Amniotic stem cell (primary cell): ENCODE measurements at regions not wholly inside any gene's neighbourhood (a gene's known extent, or its start where the extent isn't known, plus 50 kb on each side); places are given as distances from the start of the nearest gene placed in this dataset.
"Not testable (repeated sequence)": the region's sequence is repeated elsewhere in the genome, so short reads cannot be mapped to it uniquely, and the experiment has no call there.

Experiments used
- DNase-seq: peaks from one replicate; lab custom pipeline; 2025; lab: John Stamatoyannopoulos, UW

DNA sequence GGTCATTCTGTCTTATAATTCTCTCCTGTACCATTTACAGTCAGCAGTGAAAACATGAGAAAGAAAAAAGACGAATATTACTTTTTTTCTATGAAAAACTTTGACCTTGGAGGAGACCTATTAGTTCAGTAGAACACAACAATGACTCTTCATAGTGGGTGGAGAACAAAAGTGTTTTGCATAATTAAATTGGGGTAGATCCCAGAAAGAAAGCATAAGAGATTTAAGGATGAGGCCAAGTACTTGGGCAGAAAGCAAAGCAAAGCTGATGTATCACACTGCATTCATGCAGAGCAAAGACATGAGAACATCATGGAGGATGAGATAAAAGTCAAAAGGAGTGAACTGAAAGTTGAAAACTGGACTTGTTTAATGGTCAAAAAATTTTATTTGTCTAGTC lies 1273.4 kb downstream of the ROBO2 start:
- no peak for DNase-seq

DNA sequence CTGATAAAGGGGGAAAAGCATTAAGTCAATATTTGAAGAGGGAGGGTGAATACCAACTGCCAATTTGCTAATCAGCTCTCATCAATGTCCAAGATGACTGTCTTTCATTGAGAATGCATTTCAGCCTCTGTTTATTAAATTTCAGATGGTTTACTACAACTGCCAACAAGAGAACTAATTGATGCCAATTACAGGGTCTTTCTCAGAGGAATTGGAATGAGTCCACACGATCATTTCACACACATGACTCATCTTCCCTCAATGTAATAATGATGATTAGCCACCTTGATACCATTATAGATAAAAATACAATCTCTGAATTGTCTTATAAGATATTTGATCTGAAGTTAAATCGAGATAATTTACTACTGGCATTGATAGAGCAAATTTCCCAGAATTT lies 1274.4 kb downstream of the ROBO2 start:
- DNase-seq, result no peak

DNA sequence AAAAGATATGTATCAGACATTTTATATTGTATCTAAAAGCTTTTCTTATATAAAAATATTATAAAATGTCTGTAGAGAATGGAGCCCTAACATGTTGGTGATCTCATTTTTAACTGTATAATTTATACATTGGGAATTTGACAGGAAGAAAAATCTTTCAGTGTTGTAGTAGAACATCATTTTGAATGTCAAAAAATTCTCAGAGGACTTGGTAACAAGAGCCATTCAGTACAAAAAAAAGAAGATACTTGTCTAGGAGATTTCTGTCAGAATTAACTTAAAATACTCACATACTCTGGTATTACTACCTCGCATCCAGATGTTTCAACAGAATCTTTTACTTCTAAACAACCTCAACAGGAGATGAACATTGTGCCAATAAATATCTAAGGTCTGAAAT lies 1277.9 kb downstream of the ROBO2 start:
- no peak for DNase-seq

DNA sequence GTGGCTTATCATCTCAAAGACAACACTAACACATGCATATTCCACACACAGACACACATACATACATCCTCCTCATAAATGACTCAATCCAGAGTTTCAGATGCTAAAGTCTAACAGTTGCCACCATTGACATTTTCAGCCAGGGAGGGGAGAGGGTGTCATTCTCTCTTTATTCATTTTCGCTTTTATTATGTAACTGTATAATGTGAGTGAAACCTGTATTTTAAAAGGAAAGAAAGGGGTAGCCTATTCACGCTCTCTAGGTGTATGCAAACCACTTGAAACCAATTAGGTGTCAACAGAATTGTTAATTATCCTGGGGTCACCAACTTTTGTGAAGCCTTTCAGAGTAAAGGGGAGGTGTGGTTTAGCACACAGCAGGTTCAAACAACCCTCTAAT lies 1282.9 kb downstream of the ROBO2 start:
- DNase-seq, result no peak

DNA sequence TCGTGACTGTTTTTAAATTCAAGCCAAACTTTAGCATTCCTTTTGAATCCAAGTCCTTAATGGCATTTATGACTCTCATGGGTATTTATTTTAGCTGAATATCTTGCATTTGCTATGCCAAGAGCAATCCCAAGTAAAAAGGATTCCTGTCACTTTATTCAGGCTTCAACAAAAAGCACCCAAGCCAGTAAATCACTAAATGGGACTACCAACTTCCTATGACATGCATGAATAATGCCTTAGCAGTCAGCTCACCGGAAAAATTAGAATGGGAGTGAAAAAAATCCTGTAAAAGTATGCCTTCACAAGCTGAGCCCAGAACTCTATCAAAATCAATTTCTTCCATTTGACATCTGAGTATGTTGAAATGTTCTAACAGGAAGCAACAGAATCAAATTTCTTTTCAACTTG lies 1297.9 kb downstream of the ROBO2 start:
- peak; percentile 17 for DNase-seq

DNA sequence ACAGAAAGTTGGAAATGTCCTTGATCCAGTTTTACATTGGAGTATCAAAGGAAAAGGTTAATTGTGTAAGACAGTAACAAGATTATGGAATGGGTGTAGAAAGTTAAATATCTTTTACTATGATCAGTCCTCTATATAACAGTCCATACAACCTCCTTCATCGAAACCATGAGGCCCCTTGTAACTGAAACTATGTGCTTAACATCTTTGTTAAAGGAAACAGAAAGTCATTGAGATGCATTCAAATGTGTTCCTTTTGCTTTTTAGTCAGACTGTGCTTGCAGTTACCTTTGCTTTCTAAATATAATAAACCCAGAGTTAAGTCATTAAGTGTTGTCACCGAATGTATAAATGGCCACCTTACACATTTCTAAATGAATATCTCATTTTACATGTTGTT lies 1298.5 kb downstream of the ROBO2 start:
- no peak for DNase-seq

DNA sequence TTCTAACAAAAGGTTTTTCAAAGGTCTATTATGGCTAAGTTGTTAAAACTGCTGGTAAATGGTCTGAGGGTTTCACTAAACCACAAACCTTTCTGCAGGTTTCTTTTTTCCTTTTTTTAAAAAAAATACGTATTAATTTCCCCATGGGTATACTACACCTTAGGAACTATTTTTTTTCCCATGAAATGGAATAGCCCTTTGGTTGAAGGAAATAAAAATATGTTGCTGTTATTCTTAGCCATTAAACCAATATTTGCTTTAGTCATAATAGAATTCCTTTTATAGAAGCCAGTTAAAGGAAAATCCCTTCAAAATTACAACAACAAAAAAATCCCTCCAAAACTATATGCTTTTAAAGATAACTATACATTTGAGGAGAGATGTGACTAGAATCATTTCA lies 1303.3 kb downstream of the ROBO2 start:
- no peak for DNase-seq

DNA sequence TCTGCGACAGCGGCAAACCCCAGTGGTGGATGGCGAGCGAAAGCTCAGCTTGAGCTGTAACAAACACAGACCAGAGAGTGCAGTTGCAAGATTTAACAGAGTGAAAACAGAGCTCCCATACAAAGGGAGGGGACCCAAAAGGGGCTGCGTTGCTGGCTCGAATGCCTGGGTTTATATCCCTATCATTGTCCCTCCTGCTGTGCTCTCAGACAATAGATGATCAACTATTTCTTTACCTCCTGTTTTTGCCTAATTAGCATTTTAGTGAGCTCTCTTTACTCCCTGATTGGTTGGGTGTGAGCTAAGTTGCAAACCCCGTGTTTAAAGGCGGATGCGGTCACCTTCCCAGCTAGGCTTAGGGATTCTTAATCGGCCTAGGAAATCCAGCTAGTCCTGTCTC lies 1304.4 kb downstream of the ROBO2 start:
- DNase-seq, result not testable (repeated sequence)

DNA sequence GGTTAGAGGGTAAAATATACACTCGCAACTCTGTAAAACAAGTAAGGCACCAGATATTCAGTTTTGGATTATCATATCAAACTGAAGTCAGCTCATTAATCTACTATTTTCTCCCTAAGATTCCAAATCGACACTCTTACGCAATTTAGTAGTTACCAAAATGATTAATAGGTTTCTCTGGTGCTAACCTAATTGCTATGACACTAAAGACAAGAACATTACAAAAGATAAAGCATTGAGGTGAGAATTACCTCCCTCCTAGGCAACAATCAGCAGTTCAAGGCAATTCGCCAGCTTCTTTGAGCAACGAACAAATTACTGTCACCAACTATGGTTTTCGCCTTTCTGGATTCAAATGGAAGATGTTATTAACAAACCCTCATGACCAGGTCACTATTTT lies 1305.0 kb downstream of the ROBO2 start:
- DNase-seq, result no peak

DNA sequence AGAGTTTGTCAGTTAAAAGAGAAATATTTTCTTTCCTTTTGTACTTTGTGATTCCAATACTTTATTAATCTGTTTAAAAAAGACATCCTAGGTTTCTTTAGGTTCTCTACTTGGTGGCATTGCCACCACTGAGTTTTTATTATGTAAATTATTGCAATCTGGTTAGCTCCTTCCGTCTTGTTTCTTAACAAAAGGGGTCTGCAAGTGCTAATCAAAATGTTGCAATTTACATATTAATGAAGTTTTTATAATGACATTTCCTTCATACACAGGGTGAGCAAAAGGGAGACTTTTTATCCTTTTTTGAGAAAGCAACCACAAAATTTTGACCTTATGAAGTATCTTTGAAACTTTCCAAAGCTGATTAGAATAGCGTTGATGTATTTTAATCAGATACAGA lies 1307.3 kb downstream of the ROBO2 start:
- no peak for DNase-seq

DNA sequence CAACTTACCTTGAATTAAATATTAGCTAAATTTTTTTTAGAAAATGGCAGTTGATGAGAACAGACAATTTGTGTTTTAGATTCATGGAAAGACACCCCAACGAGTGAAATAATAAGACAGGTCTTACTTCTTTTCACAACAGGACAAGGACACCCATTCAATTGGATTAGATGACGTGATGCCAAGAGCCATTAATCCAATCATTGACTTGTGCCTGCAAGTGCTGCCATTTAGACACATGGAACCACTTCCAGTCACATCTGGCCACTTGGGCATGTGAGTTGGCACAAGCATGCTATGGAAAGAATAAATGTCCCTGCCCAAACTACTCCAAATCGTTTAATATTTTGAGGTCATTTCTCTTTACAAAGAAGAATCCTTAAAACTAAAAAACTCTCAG lies 1308.8 kb downstream of the ROBO2 start:
- DNase-seq, result no peak

DNA sequence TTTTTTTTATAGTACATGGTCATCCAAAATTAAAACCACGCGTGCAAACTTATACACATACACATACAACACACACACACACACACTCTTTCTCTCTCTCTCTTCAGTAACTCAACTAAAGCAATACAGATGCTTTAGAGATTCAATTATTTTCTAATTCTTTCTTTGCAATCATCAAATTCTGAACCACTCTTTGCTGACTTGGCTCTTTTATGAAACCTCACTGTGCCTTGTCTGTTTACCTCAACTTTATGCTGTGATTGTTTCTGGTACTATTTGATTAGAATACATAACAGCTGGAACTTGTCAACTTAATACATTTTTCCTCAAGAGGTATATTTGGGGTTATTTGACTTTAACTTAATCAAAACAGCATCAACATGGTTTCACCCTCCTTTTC lies 1309.7 kb downstream of the ROBO2 start:
- DNase-seq, result no peak

DNA sequence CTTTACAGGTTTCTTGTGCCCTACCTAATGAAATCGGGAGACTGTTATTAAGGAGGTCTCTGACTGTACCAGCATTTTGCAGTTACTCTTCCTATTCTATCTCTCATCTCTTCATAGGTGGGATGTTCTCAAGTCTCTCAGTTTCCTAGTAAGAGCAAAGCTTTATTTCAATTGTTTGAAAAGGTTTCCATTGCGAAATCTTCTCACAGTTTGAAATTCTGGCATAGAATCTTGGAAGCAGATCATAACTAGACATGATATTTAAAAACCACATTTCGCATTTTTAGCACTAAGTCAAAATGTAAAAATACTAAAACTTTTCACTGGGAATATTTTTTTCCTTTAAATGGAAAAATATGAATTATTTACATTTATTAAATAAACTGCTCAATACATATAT lies 1311.4 kb downstream of the ROBO2 start:
- no peak for DNase-seq

DNA sequence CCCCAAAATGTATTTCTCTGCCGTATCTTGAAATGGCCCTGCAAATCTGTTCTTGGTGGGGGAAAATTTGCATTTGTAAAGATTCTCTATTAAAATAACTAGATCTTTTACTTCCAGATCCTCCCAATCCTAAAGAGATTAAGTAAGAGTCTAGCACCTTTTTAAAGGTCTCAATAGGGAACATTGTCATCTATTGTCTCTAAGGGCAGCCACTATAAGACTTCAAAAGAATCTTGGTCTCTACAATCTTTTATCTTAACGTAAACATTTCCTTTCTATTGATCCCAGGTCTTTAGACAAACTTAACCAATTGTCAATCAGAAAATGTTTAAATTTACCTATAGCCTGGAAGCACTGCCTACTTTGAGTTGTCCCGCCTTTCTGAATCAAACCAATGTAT lies 1313.3 kb downstream of the ROBO2 start:
- DNase-seq, result no peak

DNA sequence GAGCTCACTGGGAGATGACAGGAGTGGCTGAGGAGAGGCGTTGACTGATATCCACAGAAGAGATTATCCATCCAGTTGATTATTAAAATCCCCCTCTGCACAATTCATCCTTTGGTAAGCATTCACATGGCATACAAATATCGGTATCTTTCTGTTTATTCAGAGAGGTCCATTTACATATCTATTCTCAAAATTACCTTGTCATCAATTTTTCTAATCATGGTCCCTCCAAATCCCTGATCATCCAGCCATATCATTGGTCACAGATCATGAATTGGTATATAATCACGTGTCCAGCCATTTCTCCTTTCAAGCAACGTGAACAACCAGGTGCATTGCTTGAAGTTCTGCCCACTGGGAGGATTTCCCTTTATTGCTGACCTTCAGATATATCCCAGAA lies 1321.0 kb downstream of the ROBO2 start:
- no peak for DNase-seq

DNA sequence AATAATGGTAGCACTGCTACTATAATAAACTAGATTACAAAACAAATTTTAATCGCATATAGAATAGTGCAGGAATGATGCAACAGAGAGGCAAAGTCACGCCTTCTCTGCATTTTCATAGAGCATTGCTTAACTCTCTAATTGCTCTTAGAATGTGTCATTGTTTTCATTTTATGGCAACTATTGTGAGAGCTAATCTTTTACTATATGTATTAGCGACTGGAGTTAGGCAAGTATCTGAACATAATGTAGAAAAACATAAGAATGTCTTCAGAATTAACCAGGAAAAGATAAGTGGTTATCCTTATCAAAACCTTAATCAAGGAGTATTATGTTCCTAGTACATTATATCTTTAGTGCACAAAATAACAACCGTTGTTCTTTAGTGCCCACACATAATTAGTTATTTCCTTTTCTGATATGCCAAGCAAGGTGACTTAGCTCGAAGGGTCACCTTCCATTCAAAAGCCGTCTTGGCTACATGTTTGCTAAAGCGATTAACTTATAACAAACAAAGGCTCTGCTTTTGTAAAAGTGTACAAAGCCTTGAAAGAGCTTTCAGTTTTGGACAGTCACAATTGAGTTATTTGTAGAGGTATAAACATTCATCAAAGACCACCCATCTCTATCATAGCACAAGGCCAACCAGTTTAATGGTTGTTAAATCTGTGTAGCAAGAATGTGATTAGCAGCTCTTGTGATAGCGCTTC lies 1328.9 kb downstream of the ROBO2 start:
- no peak for DNase-seq

DNA sequence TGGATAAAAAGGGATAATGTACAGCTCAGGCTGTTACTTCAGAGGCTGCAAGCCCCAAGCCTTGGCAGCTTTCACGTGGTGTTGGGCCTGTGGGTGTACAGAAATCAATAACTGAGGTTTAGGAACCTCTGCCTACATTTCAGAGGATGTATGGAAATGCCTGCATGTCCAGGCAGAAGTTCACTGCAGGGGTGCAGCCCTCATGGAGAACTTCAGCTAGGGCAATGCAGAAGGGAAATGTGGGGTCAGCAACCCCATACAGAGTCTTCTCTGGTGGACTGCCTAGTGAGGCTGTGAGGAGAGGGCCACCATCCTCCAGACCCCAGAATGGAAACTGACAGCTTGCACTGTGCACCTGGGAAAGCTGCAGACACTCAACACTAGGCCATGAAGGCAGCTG lies 1350.3 kb downstream of the ROBO2 start:
- no peak for DNase-seq

DNA sequence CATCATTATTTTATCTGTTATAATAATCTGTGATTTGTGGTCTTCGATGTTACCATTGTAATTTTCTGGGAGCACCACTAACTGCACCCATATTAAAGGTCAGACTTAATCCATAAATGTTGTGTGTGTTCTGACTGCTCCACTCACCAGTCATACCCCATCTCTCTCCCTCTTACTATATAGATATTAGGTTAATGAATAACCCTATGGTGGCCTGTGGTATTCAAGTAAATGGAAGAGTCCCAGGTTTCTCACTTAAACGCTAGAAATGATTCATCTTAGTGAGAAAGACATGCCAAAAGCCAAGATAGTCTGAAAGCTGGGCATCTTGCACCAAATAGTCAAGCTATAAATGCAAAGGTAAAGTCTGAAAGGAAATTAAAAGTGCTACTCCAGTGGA lies 1358.5 kb downstream of the ROBO2 start:
- no peak for DNase-seq

DNA sequence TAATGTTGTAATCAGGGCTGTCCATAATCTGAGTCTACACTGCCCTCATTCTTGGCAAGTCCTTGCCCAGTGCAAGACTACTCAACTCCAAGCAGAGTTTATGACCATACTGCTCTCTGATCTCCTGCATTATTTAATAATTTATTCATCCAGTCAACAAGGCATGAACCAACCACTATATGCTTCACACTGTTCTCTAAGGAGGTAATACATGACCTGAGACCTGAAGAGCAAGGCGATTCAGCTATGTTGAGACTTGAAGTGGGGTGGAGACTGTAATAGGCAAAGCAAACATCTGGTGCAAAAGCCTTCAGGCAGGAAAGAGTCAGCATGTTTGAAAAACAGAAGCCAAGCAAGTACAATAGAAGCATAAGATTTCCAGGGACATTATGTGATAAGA lies 1362.8 kb downstream of the ROBO2 start:
- no peak for DNase-seq

DNA sequence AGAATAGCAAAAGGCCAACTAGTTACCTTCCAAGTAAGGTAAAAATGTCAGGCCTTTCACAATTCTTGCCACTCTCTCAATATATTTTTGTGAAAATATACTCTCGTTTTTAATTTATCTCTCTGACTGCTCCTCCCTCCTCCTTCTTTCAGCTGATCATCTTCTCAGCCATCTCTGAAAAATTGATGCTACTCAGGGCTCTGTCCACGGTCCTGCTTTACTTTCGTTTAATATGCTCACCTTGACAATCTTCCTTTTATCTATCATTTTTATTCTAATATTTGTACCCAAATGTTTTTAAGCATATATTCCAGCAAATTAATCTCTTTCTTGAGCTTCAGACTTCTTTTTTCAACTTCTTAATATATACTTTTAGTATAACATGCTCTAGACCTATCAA lies 1362.1 kb downstream of the ROBO1 start:
- DNase-seq, result no peak

DNA sequence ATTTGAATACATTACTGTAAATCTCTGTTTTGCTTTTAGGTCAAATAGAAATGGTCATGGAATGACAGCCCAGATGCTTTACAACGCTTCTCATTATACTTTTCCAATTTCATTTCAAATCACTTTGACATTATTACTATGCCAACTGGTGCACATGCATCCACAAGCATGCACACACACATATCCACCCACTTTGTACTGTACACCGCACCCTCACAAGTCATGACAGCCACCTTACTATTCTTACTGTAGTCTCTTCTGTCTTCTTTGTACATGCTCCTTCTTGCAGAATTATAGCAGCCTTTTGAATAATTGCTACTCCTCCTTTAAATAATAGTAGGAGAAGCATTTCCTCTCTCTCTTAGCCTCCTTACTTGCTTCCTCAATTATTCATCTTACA lies 1361.4 kb downstream of the ROBO1 start:
- no peak for DNase-seq

DNA sequence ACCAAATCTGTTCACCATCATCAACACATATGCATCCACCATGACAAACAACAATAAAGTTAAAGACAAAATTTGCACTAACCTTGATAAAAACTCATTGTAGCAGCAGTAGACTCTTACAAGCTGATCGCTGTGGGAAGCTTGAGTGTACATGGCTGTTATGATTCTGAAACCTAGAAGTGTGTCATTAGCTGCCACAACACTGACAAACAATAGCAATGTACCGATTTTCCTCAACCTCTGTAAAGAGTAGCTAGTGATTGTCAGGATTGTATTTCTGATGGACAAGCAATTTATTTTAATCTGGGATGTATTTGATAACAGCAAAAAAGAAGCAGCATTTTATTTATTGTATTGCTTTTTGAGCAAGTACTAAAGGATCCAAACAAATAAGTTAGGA lies 1357.7 kb downstream of the ROBO1 start:
- DNase-seq, result no peak

DNA sequence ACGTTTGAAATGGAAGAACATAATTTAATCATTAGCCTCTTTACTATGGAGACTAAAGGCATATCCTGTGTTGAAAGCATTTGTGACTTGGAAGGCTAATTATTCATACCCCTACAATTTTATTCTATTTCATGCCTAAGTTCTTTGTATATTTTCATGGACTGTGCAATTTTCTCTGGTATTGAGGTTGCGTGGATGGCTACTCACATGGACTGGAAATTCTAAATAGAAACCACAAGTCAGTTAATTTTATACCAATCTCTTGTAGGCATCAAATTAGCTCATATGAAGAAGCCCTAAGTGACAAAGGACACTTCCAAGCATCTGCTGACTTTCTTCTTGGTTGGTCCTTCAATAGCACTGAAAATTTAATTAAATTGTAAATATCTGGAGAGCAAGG lies 1353.5 kb downstream of the ROBO1 start:
- DNase-seq, result no peak

DNA sequence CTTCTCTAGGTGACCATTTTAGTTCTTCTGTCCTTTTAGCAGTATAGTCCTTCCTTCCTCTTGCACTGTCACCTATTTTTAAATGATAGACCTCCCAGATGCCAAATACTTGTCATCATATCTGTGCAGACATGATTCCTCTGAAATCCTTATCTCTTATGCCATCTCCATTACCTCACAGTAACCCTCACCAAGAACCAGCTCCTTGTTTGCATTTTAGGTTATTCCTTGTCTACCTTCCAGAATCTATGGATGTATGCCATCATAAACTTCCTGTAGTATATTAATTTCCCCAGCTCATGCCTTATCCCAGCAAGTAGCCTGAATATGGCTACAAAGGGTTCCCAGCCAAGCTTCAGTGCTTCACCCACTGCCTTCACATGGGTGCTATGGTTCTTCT lies 1347.2 kb downstream of the ROBO1 start:
- DNase-seq, result no peak
